A172 (cell line): ENCODE measurements at regions not wholly inside any gene's neighbourhood (a gene's known extent, or its start where the extent isn't known, plus 50 kb on each side); places are given as distances from the start of the nearest gene placed in this dataset.
"Not testable (repeated sequence)": the region's sequence is repeated elsewhere in the genome, so short reads cannot be mapped to it uniquely, and the experiment has no call there.

ENCODE experiments used
- DNase-seq: peaks from one replicate; pipeline ENCODE4 v3.0.0-alpha.2; 2015; ENCODE audit warnings: low spot score

DNA sequence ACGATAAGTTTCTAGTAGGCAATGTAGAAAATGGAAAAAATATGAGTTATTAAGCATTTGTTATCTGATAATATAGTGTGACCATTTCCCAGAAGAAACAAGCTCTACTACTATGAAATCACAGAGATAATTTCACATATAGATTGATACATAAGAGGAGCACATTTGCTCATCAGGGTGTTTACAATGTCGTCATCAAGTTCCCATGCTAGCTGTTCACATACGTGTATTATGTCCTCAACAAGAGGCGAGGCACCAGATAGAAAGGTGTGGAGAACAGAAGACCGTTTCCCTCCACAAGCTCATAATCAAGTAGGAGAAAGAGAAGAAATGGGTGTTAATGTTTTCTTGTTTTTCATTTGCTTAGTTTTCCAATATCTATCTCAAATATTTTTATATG is 326.1 kb upstream of the ARID1B start:
- no peak for DNase-seq

DNA sequence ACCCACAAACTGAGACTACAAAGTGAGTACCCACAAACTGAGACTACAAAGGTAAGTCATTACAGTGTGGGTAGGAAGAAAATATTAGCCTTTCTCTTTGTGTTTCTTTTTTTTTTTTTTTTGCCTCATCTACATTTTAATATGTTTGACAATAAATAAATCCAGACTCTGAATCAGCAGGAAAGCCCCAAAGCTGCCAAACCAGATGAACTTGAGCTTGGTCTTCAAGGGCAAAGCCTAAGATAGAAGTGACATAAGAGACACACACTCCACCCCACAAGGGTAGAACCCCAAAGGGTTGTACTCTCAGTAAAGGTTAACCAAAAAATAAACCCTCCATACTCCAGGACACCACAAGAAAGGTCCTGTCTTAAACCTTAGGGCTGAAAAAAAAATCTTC is 326.8 kb upstream of the ARID1B start:
- DNase-seq, result no peak

DNA sequence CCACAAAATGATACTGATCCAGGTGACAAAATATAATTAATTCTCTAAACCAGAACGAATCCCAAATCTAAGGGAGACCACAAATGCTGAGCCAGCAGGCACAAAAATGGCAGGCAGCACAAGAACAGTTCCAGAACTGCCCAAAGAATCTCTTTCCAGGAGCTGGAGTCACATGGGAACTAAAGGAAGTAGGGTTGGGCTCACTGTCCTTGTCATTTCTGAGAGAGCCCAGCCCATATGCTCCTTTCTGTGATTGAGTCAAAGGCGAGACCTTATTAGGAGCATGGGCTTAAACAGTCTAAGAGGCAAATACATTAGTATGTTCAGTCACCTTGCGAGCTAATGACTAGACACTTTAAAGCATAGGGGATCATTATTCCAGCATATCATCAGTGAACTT is 327.6 kb upstream of the ARID1B start:
- peak; percentile 17 for DNase-seq

DNA sequence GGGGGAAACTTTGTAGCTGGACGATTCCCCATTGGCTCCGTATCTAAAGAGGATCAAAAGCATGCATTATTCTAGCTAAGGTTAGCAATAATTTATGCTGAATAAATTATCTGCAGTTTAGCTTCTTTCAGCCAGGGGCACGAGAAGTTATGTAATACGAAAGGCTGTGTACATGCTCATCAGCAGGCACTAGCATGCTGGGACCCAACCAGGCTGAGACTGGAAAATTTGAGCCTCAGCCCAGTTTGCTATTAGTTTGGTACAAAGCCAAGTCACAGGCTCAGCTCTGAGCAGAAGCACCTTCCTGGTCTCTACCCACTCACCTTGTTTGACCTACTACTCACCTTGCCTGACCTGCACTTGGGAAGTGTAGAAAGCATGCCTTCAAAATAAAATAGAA is 328.1 kb upstream of the ARID1B start:
- no peak for DNase-seq

DNA sequence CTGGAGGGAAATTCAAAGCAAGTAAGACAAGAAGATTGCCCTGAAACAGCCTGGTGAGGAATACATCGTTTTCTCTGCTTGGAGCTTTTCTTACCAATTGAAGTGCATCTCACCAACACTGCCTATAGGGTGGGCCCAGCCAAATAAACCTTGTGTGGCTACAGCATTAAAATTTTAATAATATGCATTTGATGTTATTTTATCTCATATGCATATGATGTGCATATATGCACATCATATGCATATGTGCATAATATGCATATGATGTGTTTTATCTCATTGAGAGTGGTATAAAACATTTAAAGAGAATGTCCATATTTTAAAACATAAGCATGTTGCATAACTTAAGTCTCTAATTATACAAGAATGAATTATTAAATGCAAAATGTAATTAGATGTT is 328.6 kb upstream of the ARID1B start:
- no peak for DNase-seq

DNA sequence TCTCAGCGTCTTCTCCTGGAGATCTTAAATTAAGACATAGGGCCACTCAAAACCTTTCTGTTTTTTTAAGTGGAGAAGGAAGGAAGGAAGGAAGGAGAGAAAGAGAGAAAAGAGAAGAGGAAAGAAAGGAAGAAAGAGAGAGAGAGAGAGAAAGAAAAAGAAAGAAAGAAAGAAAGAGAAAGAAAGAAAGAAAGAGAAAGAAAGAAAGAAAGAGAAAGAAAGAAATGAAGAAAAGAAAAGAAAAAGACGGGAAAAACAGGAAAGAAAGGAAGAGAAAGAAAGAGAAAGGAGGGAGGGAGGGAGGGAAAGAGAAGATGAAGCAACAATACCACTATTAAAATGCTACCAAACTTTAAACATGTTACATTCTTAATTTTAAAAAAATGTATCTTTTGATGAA is 336.5 kb upstream of the ARID1B start:
- no peak for DNase-seq

DNA sequence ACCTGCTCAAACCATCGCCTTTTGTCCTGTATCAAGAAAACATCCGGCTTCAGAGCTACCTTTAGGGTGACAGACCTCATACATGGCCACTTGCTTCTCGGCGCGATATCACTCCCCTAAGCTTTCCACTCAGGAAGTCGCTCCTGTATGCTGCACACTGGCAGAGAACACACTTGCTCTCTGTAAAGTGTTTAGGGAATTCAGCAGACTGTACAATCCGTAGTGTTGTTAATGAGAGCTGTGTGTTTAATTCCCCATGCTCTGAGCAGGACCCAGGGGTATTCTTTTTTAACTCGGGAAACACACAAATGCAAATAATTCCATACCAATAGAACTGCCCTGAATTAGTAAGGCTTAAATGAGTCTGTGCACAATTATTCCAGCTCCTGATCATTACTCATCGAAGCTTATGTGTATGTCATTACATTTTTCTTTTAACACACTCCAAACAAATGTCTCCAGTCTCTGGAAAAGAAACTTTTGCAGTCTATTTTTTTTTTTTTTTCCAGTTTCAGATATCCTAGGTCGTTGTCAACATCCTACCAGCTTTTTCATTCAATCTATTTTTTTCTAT is 338.7 kb upstream of the ARID1B start:
- DNase-seq, result no peak

DNA sequence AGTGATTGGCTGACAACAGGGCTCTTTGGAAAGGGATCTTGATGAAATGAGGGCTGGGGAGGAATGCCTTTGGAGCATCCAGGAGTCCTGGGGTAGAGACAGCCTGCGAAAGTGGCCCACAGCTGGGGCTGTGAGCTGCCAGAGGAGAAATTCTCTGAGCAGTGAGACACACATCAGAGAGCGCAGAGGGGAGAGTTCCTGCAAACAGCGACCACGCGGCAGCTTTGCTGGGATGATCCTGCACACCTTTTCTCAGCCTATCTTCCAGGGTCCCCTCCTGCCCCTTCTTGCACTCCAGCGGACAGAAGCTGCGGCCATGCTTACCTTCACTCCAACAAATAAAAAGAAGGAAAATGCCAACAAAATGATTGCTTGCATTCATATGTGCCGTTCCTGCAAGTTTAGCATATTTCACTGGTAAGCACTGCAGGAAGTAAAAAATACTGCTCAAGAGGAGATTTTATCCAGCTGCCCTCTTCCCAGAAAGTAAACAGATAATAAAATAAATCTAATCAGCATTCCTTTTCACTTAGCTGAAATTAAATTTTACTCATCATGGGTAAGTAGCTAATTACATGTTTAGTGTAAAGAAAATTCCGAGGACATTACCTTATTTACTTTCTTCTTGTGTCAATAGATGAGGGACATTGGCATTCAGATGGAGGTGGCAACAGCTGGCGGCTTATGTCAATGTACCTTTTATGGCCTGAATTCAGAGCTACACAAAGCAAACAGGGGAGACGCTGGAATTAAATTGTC is 339.9 kb upstream of the ARID1B start:
- DNase-seq, result no peak

DNA sequence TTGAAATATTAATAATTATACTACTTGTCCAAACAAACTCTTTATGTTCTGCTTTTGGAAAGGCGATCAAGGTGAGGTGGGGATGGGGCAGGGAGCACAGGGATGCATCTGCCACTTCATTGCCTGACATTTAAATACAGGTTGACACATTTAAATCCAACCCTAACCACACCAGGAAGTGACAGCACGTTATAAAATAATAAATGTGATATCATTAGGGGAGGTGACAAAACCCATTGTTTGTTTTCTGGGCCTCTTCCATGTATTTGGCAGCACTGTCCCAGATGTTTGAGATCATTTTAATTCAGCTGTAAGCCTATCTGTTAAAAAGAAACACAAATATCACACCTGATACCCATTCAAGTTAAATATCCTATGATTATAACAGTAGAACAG is 342.4 kb upstream of the ARID1B start:
- DNase-seq, result no peak

DNA sequence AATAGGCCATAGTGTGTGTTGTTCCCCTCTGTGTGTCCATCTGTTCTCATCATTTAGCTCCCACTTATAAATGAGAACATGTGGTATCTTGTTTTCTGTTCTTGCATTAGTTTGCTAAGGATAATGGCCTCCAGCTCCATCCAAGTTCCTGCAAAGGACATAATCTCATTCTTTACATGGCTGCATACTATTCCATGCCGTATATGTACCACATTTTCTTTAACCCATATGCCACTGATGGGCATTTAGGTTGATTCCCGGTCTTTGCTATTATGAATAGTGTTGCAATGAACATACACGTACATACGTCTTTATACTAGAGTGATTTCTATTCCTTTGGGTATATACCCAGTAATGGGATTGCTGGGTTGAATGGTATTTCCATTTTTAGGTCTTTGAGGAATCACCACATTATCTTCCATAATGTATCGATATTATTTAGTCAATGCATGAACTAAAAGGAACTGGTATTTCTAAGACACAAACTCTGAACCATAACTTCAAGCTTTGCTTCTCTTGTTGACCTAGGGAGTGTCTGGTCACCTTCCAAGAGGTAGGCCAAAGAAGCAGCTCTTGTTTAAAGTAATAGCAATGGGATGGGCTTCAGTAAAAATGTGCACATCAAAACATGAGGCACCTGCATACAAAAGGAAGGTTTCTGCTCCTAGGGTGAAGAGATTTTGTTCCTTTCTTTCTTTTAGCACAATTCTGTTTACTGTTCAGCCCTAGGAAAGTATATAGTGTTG is 343.0 kb upstream of the ARID1B start:
- no peak for DNase-seq

DNA sequence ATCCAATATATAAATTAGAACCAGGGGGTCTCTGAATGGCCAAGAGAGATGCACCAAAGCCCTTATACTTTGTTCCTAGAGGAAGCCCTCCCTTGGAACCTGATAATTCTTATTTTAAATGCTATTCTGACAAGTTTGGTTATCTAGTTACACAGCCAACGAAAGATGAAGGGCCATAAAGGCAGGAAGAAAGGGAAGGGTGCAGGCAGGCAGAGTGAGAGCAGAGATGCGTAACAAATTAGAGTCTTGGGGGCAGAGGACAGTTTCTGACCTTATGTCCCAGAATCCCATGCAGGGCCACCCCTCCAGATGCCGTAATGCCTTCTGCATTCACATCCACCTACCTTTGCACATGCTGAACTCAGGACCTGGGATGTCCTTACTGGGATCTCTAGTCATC is 344.6 kb upstream of the ARID1B start:
- DNase-seq, result no peak

DNA sequence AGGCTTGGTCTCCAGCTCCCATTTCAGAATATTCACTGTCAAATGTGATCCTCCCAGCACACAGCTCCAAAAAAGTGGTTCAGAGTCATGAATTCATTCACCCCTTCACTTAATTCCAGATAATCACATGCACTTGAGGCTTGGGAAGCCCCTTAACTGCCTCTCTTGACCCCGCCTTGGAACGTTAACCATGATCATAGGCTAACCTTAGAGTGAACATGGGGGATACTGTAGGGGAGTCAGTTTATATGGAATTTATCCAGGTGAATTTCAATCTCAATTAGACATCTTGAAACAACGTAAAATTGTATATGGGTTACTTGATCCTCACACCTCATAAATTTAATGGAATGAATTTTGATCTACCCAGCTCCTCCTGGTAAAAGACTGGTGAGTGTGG is 346.8 kb upstream of the ARID1B start:
- DNase-seq, result no peak

DNA sequence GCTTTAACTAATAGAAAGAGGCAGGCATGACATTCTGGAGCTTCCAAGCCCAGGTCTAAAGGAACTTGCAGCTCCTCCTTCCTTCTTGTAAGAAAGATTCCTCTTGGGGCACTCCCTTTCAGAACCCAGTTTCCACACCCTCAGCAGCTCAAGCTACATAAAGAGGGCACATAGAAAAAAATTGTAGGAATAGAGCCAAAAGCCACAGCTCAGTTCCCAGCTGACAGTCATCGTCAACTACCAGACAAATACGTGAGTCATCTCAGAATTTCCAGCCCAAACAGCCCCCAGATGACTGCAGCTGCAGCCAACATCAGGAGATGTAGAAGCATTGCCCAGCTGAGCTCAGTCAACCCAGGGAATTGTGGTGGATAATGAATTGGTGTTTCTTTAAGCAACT is 349.8 kb upstream of the ARID1B start:
- peak; percentile 95 for DNase-seq

DNA sequence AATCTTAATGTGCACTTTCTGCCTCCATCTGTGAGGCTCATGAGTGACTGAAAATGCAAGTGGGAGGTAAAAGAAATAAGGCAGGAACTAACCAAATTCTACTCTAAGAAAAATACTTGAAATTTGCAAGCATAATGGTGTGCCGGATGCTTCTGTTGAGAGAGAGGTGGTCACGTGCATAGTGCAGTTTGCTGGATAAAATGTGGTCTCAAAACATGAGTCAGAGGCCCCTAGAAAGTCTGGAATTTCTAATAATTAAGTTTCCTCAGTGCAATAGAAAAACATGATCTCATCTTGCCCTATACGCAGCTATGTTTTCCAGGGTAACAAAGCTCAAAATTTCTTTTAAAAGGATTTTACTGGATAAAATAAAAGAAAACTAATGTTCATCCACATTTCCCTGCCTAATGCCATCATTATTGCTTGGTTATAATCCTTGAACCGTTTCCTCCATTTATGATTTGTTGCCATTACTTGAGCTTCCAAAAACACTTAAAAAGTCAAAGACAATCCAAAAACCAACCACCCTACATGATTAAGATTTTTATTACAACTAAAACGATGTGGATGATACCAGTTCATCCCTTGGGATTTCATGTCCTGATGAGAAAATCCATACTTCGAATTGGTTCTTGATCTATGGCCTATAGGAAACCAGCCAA is 351.7 kb upstream of the ARID1B start:
- peak; percentile 78 for DNase-seq

DNA sequence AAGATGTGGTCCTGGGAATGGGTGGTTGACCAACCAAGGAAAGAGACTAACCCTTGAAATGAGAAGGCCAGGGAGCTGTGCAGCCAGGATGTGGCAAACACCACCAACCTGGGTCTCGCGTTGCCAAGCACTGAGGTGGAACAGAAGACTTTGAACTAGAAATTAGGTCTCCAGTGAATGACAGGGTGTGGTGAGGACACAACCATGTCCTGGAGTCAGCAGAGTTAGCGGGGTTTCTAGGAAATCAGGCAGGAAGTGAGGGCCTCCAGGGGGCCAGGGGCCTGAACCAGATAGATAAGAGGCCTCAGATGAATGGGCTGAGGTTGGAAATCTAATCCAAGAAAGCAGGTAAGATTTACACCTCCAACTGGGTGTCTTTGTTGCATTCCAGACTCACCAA is 353.3 kb upstream of the ARID1B start:
- no peak for DNase-seq

DNA sequence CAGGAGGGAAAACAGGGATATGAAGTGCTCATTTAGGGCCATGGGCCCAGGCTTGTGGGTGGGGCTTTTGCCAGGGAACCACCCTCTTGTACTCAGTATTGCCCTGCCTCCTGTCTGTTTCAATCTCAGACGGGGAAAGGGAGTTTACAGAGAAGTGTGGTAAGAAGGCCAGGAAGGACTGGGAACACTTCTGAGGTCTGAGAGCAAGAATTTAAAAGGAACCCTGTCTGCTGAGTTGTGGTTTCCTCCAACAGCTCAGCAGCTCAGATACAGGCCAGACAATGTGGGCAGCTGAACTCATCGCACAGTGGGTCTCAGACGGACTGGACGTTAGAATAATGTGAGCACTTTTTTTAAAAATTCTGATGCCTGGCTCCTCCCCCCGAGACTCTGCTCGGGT is 354.1 kb upstream of the ARID1B start:
- no peak for DNase-seq

DNA sequence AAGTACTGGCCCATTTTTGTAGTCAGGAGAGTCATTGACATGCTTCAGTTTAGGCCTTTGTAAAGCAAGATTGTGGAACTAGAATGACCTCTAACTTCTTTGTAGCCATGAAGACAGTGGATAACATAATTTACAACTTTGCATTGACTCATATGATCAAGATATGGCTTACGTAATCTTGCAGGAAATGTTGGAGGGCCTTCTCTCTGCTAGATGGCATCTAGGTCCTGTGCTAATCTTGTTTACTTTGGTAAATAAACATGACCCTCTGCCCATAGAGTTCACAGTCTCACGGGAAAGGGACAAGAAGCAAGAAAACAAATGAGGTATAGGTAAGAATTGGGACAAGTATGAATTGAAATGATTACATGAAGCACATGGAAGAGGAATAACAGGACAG is 355.2 kb upstream of the ARID1B start:
- peak; percentile 29 for DNase-seq

DNA sequence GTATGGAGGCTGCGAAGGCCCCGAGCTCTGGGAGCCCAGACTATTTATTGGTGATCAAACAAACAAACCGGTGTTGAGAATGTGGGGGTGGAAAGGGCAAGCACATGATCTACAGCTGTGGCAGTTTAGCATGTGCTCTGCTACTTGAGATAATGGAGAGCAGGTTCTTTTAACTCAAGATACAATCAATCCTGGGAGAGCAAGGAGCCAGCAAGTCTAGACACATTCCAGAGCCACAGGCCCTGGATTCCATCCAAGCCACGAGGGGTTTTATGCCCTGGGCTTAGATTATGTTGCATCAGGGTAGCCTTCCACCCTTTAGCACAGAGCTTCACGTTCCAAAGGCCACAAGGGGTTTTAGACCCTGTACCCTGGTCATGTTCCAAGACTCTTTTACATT is 355.9 kb upstream of the ARID1B start:
- DNase-seq, result not testable (repeated sequence)

DNA sequence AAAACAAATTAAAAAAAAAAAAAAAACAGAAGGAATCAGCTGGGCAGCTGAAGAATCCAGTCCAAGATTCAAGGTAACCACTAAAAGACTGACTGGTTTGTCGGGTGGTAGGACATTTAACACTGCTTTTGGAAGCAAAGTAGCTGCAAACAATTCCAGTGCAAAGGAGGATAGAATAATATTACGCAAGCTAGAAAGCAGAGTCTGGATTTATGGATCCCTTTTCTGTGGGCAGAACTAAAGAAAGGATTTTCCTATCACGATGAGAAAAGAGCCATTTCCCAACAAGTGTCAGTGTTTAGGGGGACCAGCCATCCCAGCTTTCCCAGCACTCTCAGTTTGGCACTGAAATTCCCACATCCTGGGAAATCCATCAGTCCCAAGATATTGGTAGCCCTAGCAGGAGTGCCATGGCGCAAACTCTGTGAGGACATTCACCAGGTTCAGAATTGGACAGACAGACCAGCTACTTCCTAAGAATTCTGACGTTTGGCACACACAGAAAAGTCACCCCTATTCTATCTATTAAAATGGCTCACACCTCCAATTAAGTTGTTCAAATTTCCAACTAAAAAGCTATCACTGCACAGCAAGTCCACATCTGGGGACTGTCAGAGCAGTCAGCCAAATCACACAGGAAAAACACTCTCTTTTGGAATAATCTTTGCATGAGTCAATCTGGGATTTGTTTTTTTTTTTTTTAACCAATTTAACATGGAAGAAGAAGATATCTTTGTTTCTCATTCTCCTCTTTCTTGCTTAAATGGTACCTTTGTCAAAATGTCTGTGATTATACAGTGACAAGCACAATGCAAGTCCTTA is 356.8 kb upstream of the ARID1B start:
- DNase-seq, result no peak

DNA sequence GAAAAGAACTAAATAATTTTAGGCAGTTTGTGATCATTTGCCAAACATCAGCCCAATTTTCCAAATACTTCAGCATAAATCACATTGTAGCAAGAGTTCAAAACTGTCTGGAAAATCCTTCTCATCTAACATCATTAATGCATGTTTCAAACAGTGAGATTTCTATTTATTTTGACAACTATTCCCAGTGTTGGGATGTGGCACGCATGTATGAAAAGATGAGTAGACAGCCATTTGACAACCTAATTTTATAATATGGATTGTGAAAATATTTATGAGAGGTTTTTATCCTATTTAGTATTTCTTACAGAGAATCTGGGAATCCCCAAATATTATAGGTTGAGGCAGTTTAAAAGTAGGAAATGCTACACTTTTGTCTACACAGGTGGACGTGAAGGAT is 357.6 kb upstream of the ARID1B start:
- DNase-seq, result no peak

DNA sequence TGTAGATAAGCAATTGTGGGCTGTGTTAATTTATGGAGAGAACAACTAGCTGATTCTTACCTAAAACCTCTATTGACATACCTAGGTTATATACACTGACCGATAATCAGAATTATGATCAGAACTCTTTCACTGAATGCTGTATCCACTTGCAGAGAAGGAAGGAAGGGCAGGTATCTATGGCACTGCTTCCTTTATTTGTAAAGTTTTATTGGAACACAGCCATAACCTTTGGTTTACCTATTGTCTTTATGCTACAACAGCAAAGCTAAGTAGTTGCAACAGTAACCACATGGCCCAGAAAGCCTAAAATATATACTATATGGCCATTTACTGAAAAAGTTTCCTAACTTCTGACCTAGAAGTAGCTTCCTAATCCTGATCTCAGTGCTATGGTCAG is 358.9 kb upstream of the ARID1B start:
- no peak for DNase-seq

DNA sequence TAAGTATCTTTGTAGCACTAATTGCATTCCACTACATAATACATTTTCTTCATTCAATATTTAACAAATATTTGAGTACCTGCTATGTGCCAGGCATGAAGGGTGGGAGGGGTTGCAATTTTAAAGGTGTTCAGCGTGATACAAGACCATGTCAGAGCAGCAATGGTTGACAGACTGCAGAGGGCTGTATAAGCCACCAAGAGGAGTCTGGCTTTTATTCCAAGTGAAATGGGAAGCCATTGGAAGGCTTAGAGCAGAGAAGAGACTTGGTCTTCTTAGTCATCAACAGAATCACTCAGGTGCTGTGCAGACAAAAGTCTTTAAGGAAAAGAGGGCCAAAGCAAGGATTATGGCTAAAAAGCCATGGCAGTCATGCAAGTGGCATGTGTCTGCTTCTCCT is 360.8 kb upstream of the ARID1B start:
- DNase-seq, result no peak
